Activated B cell treated with CpG ODN at 0.5 μM for 24 hours (primary cell): ENCODE measurements at regions not wholly inside any gene's neighbourhood (a gene's known extent, or its start where the extent isn't known, plus 50 kb on each side); places are given as distances from the start of the nearest gene placed in this dataset.

ENCODE experiments used
- ATAC-seq: fragments of 200-7000 bp; cut with Tn5 transposase; one replicate; pipeline ENCODE4 v1.10.0; 2021; ENCODE audit warnings: low read depth, mild to moderate bottlenecking, moderate library complexity
- CTCF ChIA-PET: fragments of 350-600 bp; sonication (Branson Sonifier 250); formaldehyde crosslinking; loops from one replicate; lab custom pipeline; 2021; ENCODE audit warnings: antibody characterized with exemption; lab: Charles Lee
- POLR2A ChIA-PET: fragments of 350-600 bp; sonication (Branson Sonifier 250); formaldehyde crosslinking; loops from one replicate; lab custom pipeline; 2021; ENCODE audit warnings: antibody characterized with exemption; lab: Charles Lee
- DNase-seq: peaks from one replicate; pipeline ENCODE4 v3.0.0; 2022
- H3K27ac Mint-ChIP-seq: one replicate; pipeline ENCODE4 v1.8.0; 2020; ENCODE audit warnings: mixed read lengths
- H3K27me3 Mint-ChIP-seq: one replicate; pipeline ENCODE4 v1.8.0; 2021; ENCODE audit warnings: mixed read lengths
- H3K36me3 Mint-ChIP-seq: one replicate; pipeline ENCODE4 v1.8.0; 2021; ENCODE audit warnings: low read depth, mixed read lengths
- H3K4me1 Mint-ChIP-seq: one replicate; pipeline ENCODE4 v1.8.0; 2021; ENCODE audit warnings: mixed read lengths
- H3K4me3 Mint-ChIP-seq: one replicate; pipeline ENCODE4 v1.8.0; 2020; ENCODE audit warnings: mild to moderate bottlenecking, mixed read lengths
- H3K9me3 Mint-ChIP-seq: one replicate; pipeline ENCODE4 v1.8.0; 2020; ENCODE audit warnings: mixed read lengths
- CTCF ChIP-seq: fragments of 200-600 bp; IDR thresholded peaks from one replicate; pipeline ENCODE4 v1.8.0; 2022; ENCODE audit warnings: antibody characterized with exemption, mild to moderate bottlenecking
- intact Hi-C: fragments of 100-400 bp; cut with micrococcal nuclease; formaldehyde crosslinking; loops from one replicate; pipeline ENCODE4 v1.15.1; 2024

DNA sequence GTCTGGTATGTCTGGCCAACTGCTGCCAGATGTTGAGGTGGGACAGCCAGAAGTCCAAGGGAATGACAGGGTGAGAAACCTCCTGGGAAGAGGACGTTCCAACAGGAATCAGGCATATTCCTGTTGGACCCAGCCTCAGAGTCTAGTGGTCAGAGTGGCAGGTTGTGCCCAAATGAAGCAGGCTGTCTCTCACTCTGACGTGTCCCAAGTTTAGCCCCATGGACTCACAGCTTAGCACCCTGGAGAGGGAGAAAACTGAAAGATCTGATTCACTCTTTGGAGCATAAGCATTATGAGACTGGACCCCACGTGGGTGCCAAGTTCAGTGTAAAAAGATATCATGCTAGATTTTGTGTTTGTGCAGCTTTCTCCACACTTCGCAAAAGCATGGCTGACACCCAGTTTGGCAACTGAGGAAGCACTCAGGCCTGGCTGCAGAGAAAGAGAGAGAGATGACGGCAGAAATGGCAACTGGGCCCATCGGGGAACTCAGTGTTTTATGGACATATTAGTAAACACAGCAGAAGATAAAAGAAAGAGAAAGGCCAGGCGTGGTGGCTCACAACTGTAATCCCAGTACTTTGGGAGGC lies 88.2 kb upstream of the LMCD1 start:
- Mint-ChIP-seq H3K9me3 (no peaks in the 10 kb centered on the region), H3K27me3 (no peaks in the 10 kb centered on the region), H3K27ac (no peak overlapping the region), H3K4me1 (peaks cover 2% of the 10 kb centered on the region), H3K36me3 (no peaks in the 10 kb centered on the region), H3K4me3 (no peak overlapping the region)
- ATAC-seq (no peak), DNase-seq (no peak)
- ChIA-PET CTCF (interaction anchor here (1.4 kb wide), 1 partner anchor 10 kb away, joined by 4 read pairs; no protein-coding TSS in a partner anchor), POLR2A (no interaction called here)
- TF ChIP-seq CTCF, result no peak
- intact Hi-C loops, result no loop called here

DNA sequence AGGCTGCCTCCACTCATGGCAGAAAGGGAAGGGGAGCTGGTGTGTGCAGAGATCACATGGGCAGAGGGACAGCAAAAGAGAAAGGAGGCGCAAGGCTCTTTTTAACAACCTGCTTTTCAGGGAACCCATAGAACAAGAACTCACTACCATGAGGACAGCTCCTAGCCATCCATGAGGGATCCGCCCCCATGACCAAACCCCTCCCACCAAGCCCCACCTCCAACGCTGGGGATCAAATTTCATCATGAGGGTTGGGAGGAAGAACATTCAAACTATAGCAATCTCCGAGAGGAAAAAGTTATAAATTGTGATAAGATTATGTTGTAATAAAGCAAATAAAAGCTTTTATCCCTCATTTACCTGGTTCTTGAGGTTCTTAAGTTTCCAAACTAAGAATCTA lies 84.7 kb upstream of the LMCD1 start:
- no peaks in the 10 kb centered on the region for H3K36me3 Mint-ChIP-seq
- peaks cover 2% of the 10 kb centered on the region for H3K4me1 Mint-ChIP-seq
- DNase-seq, result no peak
- ChIA-PET CTCF (interaction anchor here (0.7 to 2.9 kb wide), 10 partner anchors 8 to 177 kb away, joined by 3 to 33 read pairs (median 5); no protein-coding TSS in a partner anchor), POLR2A (no interaction called here)
- H3K27me3 Mint-ChIP-seq, result no peaks in the 10 kb centered on the region
- no peak for ATAC-seq
- intact Hi-C loops, result loop anchor here (1.0 kb wide), 2 partner anchors 93 to 178 kb away; no protein-coding TSS in a partner anchor
- no peak overlapping the region for H3K4me3 Mint-ChIP-seq
- no peak overlapping the region for H3K27ac Mint-ChIP-seq
- TF ChIP-seq CTCF, result no peak
- H3K9me3 Mint-ChIP-seq, result no peaks in the 10 kb centered on the region

DNA sequence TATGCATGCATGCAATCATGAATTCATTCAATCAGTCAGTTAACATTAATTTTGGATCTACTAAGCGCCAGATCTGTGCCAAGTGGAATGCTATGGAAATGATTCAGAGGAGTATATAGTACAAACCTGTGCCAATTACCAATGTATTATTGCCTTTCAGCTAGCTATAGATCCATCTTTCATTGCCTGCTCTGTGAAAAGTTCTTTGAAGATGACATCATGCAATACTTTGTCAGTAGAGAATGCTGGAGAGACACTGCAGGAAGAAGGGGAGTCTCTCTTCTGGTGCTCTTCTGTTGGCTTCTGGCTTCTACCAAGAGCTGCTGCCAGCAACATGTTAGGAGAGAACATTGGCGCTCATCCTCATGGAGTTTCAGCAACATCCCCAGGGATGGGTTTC lies 81.0 kb upstream of the LMCD1 start:
- Mint-ChIP-seq H3K27me3 (no peaks in the 10 kb centered on the region), H3K9me3 (no peaks in the 10 kb centered on the region), H3K36me3 (no peaks in the 10 kb centered on the region), H3K4me1 (peaks cover 2% of the 10 kb centered on the region), H3K4me3 (no peak overlapping the region), H3K27ac (no peak overlapping the region)
- TF ChIP-seq CTCF, result no peak
- CTCF ChIA-PET, result no interaction called here
- POLR2A ChIA-PET, result no interaction called here
- no peak for ATAC-seq
- no peak for DNase-seq
- intact Hi-C loops, result no loop called here

DNA sequence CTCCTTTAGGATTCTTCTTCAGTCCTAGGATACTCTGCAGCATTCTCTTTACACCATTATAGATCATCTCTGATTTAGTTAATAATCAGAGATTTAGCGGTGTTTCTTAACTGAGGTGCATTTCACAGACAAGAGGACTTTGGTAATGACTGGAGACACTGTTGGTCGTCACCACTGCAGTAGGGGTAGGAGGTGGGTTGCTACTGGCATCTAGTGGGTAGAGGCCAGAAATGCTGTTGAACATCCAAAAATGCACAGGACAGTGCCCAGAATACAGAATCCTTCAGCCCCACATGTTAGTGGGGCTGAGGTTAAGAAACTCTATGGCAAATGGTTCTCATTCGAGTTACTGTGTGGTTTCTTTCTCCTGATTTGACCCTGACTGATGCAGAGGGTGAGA lies 80.4 kb upstream of the LMCD1 start:
- intact Hi-C loops, result no loop called here
- peaks cover 2% of the 10 kb centered on the region for H3K4me1 Mint-ChIP-seq
- H3K36me3 Mint-ChIP-seq, result no peaks in the 10 kb centered on the region
- DNase-seq (no peak), ATAC-seq (no peak)
- POLR2A ChIA-PET, result no interaction called here
- H3K4me3 Mint-ChIP-seq, result no peak overlapping the region
- CTCF ChIA-PET, result no interaction called here
- no peak for TF ChIP-seq CTCF
- no peak overlapping the region for H3K27ac Mint-ChIP-seq
- no peaks in the 10 kb centered on the region for H3K27me3 Mint-ChIP-seq
- H3K9me3 Mint-ChIP-seq, result no peaks in the 10 kb centered on the region

- no peak overlapping the region for H3K27ac Mint-ChIP-seq
- no peak overlapping the region for H3K4me3 Mint-ChIP-seq
- DNase-seq, result no peak
- peaks cover 2% of the 10 kb centered on the region for H3K4me1 Mint-ChIP-seq
- no peak for ATAC-seq
- CTCF ChIA-PET, result no interaction called here
- no peak for TF ChIP-seq CTCF
- intact Hi-C loops, result no loop called here
- POLR2A ChIA-PET, result no interaction called here
- H3K27me3 Mint-ChIP-seq, result no peaks in the 10 kb centered on the region
- H3K9me3 Mint-ChIP-seq, result no peaks in the 10 kb centered on the region
- H3K36me3 Mint-ChIP-seq, result no peaks in the 10 kb centered on the region
Observed at GRCh38 chr3:8421711-8422110, 79.9 kb upstream of the LMCD1 start.
